Heart right ventricle (tissue), 16 donors: ENCODE measurements at regions not wholly inside any gene's neighbourhood (a gene's known extent, or its start where the extent isn't known, plus 50 kb on each side); places are given as distances from the start of the nearest gene placed in this dataset.

Source experiments
- ATAC-seq, 8 donors: fragments of 200-7000 bp; cut with Tn5 transposase; one replicate each; pipeline ENCODE4 v1.9.1; 2020; ENCODE audit warnings: mild to moderate bottlenecking in 8 of 8, moderate library complexity in 8 of 8, moderate number of reproducible peaks in 1 of 8
- DNase-seq, 2 donors: peaks; one replicate each; pipeline ENCODE4 v3.0.0-alpha.2; 2020
- H3K27ac ChIP-seq, 10 donors: fragments of 200-600 bp; sonication (generic) in 2 of 10; one replicate each; pipeline versions ENCODE4 v1.5.0 to v1.8.0; 2020 to 2022; ENCODE audit warnings: mild to moderate bottlenecking in 3 of 10
- H3K27me3 ChIP-seq, 7 donors: fragments of 200-600 bp; one replicate each; pipeline ENCODE4 v1.8.0; 2021 to 2022; ENCODE audit warnings: mild to moderate bottlenecking in 2 of 7
- H3K36me3 ChIP-seq, 9 donors: fragments of 200-600 bp; sonication (generic) in 1 of 9; one replicate each; pipeline versions ENCODE4 v1.5.0 to v1.8.0; 2020 to 2022; ENCODE audit warnings: mild to moderate bottlenecking in 2 of 9
- H3K4me1 ChIP-seq, 9 donors: fragments of 200-600 bp; sonication (generic) in 1 of 9; one replicate each; pipeline versions ENCODE4 v1.5.0 to v1.8.0; 2020 to 2022; ENCODE audit warnings: mild to moderate bottlenecking in 4 of 9
- H3K4me3 ChIP-seq, 10 donors: fragments of 200-600 bp; sonication (generic) in 2 of 10; one replicate each; pipeline versions ENCODE4 v1.5.0 to v1.8.0; 2020 to 2022; ENCODE audit warnings: mild to moderate bottlenecking in 7 of 10, moderate library complexity in 2 of 10
- H3K9me3 ChIP-seq, 11 donors: fragments of 200-600 bp in 10 of 11; sonication (generic) in 2 of 11; one replicate each; pipeline versions ENCODE4 v1.5.0 to v1.8.0; 2013 to 2022; ENCODE audit warnings: mild to moderate bottlenecking in 2 of 11, control low read depth in 1 of 11, moderate library complexity in 1 of 11
- WGBS, 2 donors: extraction: QIAGEN DNeasy Blood & Tissue Kit; methylation state at CpG; one replicate each; pipeline ENCODE4 v1.1.7; 2013; ENCODE audit warnings: inconsistent platforms in 1 of 2; 5-methylcytosine and 5-hydroxymethylcytosine counted together
- intact Hi-C, 10 donors: fragments of 100-400 bp; cut with DNase I; formaldehyde crosslinking; loops; one replicate each; pipeline versions ENCODE4 v1.11.1 to v1.14.2; 2022
- TF ChIP-seq, protein P1 (sequence below), 9 donors: fragments of 200-600 bp; sonication (generic) in 2 of 9; IDR thresholded peaks; one replicate each; pipeline versions ENCODE4 v1.5.0 to v1.8.0; 2021 to 2022; ENCODE audit warnings: antibody characterized with exemption in 9 of 9, mild to moderate bottlenecking in 5 of 9, moderate library complexity in 1 of 9
- donor health status: Arrhythmogenic right ventricular cardiomyopathy.
- donor health status: ischemic (EF 13 %, LVEDD 7.1; RV severe dilation, severe dysfunction).
- donor health status: healthy with polysubstance abuse.
- donor health status: DM: no; HTN: yes; CAD: no.
- donor health status: DM: no; HTN: no; CAD: no.
- donor health status: ischemic (EF 25% LVEDD 6.9; RV normal size, moderate dysfunction).
- donor health status: ischemic (EF 25% LVEDD 5.7; RV mildly dilated, moderate dysfunction).
- donor health status: healthy.
- donor health status: DM: yes; HTN: yes; CAD: no.
- donor health status: Ischemic cardiomyopathy.
- donor health status: ischemic (EF 35%, LVEDD 5.7; RV mildly dilated, moderate dysfunction).
- donor health status: nonischemic (EF 11% LVEDD 7.7; RV severe dilation, severe dysfunction).
- donor health status: DM: yes; HTN: yes; CAD: no.
- donor health status: PGD.
- donor health status: ischemic (EF 29% LVEDD 5.4; RV normal size, mild dysfunction).
- donor health status: nonischemic (EF 23%, LVEDD 6.1; RV moderate dilation, normal function).

DNA sequence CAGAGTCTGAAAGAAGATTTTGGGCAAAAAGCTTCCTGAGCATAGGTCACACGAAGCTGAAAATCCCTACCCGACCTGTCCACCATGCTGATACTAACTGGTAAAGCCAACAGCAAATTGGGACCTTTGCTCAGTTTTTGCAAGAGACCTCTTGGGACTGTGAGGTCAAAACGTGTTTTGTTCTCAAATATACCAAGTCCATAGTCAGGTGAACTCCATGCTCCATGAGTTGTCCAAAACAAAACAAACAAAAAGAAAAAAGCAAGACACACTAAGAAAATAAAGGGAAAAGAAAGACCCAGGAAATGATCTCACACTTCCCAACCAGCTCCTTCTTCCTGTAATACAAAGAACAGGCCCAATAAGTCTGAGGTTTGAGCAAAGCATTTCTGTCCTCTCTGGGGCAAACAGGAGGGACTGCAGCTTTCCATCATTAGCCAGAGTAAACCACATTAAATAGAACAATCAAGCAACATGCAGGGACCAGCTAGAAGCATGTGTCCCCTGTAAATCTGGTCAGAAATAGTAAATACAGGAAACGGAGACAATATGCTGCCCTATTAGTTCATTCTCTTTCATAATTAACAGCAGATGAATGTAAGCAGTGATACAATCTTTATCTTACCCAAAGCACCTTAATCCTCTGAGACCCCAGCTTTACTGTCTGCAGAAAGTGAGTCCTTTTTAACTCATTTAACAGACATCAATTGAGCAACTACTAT is 125.0 kb upstream of the LIPC start:
- Histone ChIP-seq H3K9me3 (no peaks in the 10 kb centered on the region), H3K27ac (peak overlapping the region in 4 of 10 donors; percentile 9 to 42 (median 30)), H3K27me3 (no peaks in the 10 kb centered on the region), H3K4me1 (peaks cover 0 to 40% (median 21%) of the 10 kb centered on the region in 9 donors), H3K36me3 (no peaks in the 10 kb centered on the region), H3K4me3 (no peak overlapping the region)
- TF ChIP-seq, protein P1, sequence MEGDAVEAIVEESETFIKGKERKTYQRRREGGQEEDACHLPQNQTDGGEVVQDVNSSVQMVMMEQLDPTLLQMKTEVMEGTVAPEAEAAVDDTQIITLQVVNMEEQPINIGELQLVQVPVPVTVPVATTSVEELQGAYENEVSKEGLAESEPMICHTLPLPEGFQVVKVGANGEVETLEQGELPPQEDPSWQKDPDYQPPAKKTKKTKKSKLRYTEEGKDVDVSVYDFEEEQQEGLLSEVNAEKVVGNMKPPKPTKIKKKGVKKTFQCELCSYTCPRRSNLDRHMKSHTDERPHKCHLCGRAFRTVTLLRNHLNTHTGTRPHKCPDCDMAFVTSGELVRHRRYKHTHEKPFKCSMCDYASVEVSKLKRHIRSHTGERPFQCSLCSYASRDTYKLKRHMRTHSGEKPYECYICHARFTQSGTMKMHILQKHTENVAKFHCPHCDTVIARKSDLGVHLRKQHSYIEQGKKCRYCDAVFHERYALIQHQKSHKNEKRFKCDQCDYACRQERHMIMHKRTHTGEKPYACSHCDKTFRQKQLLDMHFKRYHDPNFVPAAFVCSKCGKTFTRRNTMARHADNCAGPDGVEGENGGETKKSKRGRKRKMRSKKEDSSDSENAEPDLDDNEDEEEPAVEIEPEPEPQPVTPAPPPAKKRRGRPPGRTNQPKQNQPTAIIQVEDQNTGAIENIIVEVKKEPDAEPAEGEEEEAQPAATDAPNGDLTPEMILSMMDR (IDR thresholded peaks at IDR 0.05), result no peak
- intact Hi-C loops, result no loop called here
- ATAC-seq, result no peak
- 79 to 81% methylated on average over 4 of the region's 4 CpGs for WGBS, 2 donors
- DNase-seq, result no peak

DNA sequence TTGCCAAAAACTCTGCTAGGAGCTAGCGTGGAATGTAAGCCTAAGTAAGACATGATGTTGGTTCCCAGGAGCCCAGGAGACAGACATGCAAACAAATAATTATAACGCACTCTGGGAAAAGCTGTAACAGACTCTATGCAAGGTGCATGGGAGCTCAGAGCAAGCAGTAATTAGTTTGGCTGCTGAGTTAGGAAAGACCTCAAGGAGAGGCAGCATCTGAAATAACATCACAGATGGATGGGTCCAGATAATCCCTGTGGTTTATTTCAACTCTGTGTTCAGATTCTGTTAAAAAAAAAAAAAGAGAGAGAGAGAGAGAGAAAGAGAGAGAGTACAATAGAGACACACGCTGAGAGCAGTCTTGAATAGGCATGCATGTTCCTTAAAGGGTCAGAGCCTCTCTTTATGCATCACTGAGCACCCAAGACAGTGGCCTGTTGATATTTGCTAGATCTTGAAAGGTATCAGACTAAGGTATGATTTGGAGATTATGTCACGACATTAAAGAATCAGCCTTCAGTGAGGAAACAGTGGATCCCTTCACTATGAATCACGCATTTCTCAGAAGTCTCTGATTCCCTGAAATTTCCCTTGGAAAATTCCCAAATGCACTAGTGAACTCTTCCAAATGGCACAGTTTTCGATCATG is 124.4 kb upstream of the LIPC start:
- DNase-seq, result no peak
- 61 to 64% methylated on average over 6 of the region's 6 CpGs for WGBS, 2 donors
- TF ChIP-seq, protein P1 (IDR thresholded peaks at IDR 0.05), result no peak
- Histone ChIP-seq H3K27ac (peak overlapping the region in 4 of 10 donors; percentile 9 to 42 (median 30)), H3K4me1 (peaks cover 0 to 35% (median 21%) of the 10 kb centered on the region in 9 donors), H3K4me3 (no peak overlapping the region), H3K36me3 (no peaks in the 10 kb centered on the region), H3K27me3 (no peaks in the 10 kb centered on the region), H3K9me3 (no peaks in the 10 kb centered on the region)
- ATAC-seq, result peak in 1 of 8 donors; percentile 29
- intact Hi-C loops, result no loop called here

DNA sequence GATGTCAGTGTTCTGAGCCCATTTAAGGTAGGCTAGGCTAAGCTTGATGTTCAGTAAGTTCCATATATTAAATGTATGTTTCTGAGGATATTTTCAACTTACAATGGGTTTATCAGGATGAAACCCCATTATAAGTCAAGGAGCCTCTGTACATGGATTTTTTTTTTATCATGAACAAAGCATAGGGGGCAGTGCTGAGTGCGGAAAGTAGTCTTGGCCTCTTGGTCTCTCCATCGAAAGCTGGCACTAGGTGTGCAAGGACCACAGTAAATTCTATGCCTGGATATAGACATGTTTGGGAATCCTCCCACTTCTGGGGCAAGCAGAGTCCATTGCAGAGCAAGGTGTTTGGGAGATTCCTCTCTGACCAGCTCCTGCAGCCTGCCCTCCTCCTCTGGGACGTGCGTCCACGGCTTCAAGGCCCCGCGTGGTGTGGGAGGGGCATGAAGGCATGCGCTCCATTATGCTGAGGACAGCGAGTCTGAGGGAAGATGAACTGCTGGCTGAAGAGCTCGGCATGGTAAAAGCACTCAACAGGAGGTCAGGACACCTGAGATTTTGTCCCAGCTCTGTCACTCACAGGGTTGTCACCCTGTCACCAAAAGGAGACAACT is 122.9 kb upstream of the LIPC start:
- TF ChIP-seq, protein P1 (IDR thresholded peaks at IDR 0.05), result peak in 1 of 9 donors; percentile 6
- H3K27me3 ChIP-seq, result no peaks in the 10 kb centered on the region
- no peak overlapping the region for H3K27ac ChIP-seq
- ATAC-seq (no peak), DNase-seq (no peak)
- no peak overlapping the region for H3K4me3 ChIP-seq
- no peaks in the 10 kb centered on the region for H3K36me3 ChIP-seq
- no peaks in the 10 kb centered on the region for H3K9me3 ChIP-seq
- 96 to 97% methylated on average over 10 of the region's 10 CpGs for WGBS, 2 donors
- intact Hi-C loops, result no loop called here
- H3K4me1 ChIP-seq, result peaks cover 0 to 36% (median 21%) of the 10 kb centered on the region in 9 donors
